H1 (cell line): ENCODE measurements at regions not wholly inside any gene's neighbourhood (a gene's known extent, or its start where the extent isn't known, plus 50 kb on each side); places are given as distances from the start of the nearest gene placed in this dataset.

ENCODE experiments used
- CTCF ChIA-PET: fragments of 300-600 bp; sonication (Branson Sonifier 250); formaldehyde crosslinking; loops from one replicate; lab custom pipeline; 2021; ENCODE audit not compliant: partially characterized antibody; lab: Charles Lee
- POLR2A ChIA-PET: fragments of 300-600 bp; sonication (Branson Sonifier 250); formaldehyde crosslinking; loops from one replicate; lab custom pipeline; 2021; ENCODE audit warnings: inconsistent platforms; ENCODE audit not compliant: partially characterized antibody; lab: Charles Lee
- DNase-seq, 2 experiments: peaks; one replicate each; pipeline versions ENCODE4 v3.0.0 to v3.0.0-alpha.2; 2010 to 2022; ENCODE audit warnings: low spot score in 2 of 2, low read depth in 1 of 2, mixed read lengths in 1 of 2
- FAIRE-seq: peaks from 2 replicates; lab custom pipeline; 2011; peaks lifted over from hg19 to GRCh38; lab: Jason Lieb, UNC
- H2AFZ ChIP-seq: 2 replicates; pipeline ENCODE4 v1.8.1; 2012; ENCODE audit warnings: low read length, inconsistent platforms
- H2AK5ac ChIP-seq: 2 replicates; pipeline ENCODE4 v1.6.1; 2013; ENCODE audit warnings: low read depth, low read length
- H2BK120ac ChIP-seq: replicated peaks from 2 replicates; pipeline ENCODE3; 2013; ENCODE audit warnings: low read depth, low read length, inconsistent platforms
- H2BK12ac ChIP-seq: 2 replicates; pipeline ENCODE4 v1.6.1; 2013; ENCODE audit warnings: low read depth, low read length
- H2BK15ac ChIP-seq: 2 replicates; pipeline ENCODE4 v1.6.1; 2013; ENCODE audit warnings: low read length
- H2BK20ac ChIP-seq: 2 replicates; pipeline ENCODE4 v1.6.1; 2013; ENCODE audit warnings: low read length
- H2BK5ac ChIP-seq: 2 replicates; pipeline ENCODE4 v1.6.1; 2013; ENCODE audit warnings: low read depth, low read length
- H3K14ac ChIP-seq: 2 replicates; pipeline ENCODE4 v1.6.1; 2013; ENCODE audit warnings: inconsistent platforms; ENCODE audit not compliant: insufficient read length
- H3K18ac ChIP-seq: 2 replicates; pipeline ENCODE4 v1.6.1; 2013; ENCODE audit warnings: low read length; ENCODE audit errors: extremely low read depth
- H3K23ac ChIP-seq: 2 replicates; pipeline ENCODE4 v1.6.1; 2013; ENCODE audit warnings: inconsistent platforms; ENCODE audit not compliant: insufficient read length
- H3K23me2 ChIP-seq: 2 replicates; pipeline ENCODE4 v1.6.1; 2013; ENCODE audit warnings: low read depth, low read length
- H3K27ac ChIP-seq: 2 replicates; pipeline ENCODE4 v1.6.1; 2011; ENCODE audit warnings: low read depth, low read length, inconsistent platforms
- H3K27me3 ChIP-seq, 4 experiments: replicated peaks in 1 of 4; 1 replicate in 1 of 4; 2 replicates in 3 of 4; pipeline versions ENCODE4 v1.6.1 to v1.8.1; 2011 to 2013; ENCODE audit warnings: low read length in 3 of 4, mild to moderate bottlenecking in 3 of 4, inconsistent platforms in 2 of 4, mixed read lengths in 2 of 4, moderate library complexity in 1 of 4; ENCODE audit not compliant: control insufficient read depth in 3 of 4, insufficient read depth in 3 of 4; ENCODE audit errors: extremely low read depth in 1 of 4
- H3K36me3 ChIP-seq, 4 experiments: 2 replicates each; pipeline versions ENCODE4 v1.6.1 to v1.8.1; 2011 to 2013; ENCODE audit warnings: mild to moderate bottlenecking in 4 of 4, low read length in 3 of 4, moderate library complexity in 2 of 4, control low read depth in 1 of 4, inconsistent platforms in 1 of 4; ENCODE audit not compliant: insufficient read depth in 4 of 4, control insufficient read depth in 2 of 4
- H3K4ac ChIP-seq: replicated peaks from 2 replicates; pipeline ENCODE3; 2013; ENCODE audit warnings: low read length, low read depth, mixed read lengths, inconsistent platforms; ENCODE audit not compliant: insufficient read length
- H3K4me1 ChIP-seq, 4 experiments: replicated peaks in 1 of 4; 1 replicate in 1 of 4; 2 replicates in 3 of 4; pipeline versions ENCODE4 v1.6.1 to v1.8.1; 2011 to 2013; ENCODE audit warnings: low read length in 3 of 4, inconsistent platforms in 2 of 4, mixed read lengths in 1 of 4; ENCODE audit not compliant: insufficient read depth in 4 of 4, control insufficient read depth in 3 of 4
- H3K4me2 ChIP-seq, 2 experiments: 2 replicates each; pipeline versions ENCODE4 v1.6.1 to v1.8.1; 2011 to 2013; ENCODE audit warnings: low read depth in 2 of 2, low read length in 2 of 2, control low read depth in 1 of 2, inconsistent platforms in 1 of 2, mild to moderate bottlenecking in 1 of 2; ENCODE audit not compliant: insufficient read depth in 1 of 2
- H3K4me3 ChIP-seq, 4 experiments: fragments of 200-600, 300-600 bp in 1 of 4; sonication (generic), shearing (Covaris generic), sonication (Bioruptor Twin) in 1 of 4; 2 replicates each; pipeline versions ENCODE4 v1.5.1 to v1.8.1; 2011 to 2016; ENCODE audit warnings: low read length in 4 of 4, low read depth in 3 of 4, control low read depth in 2 of 4, inconsistent platforms in 2 of 4, mild to moderate bottlenecking in 2 of 4, mixed read lengths in 1 of 4, moderate library complexity in 1 of 4; ENCODE audit not compliant: insufficient read depth in 2 of 4; ENCODE audit errors: extremely low read depth in 1 of 4
- H3K56ac ChIP-seq: replicated peaks from 2 replicates; pipeline ENCODE3; 2013; ENCODE audit warnings: low read depth, mild to moderate bottlenecking, mixed read lengths, low read length, inconsistent platforms; ENCODE audit not compliant: insufficient read length
- H3K79me1 ChIP-seq: 2 replicates; pipeline ENCODE4 v1.6.1; 2013; ENCODE audit warnings: low read depth, low read length, control low read depth
- H3K79me2 ChIP-seq, 2 experiments: 2 replicates each; pipeline versions ENCODE4 v1.6.1 to v1.8.1; 2012 to 2013; ENCODE audit warnings: low read length in 2 of 2, mild to moderate bottlenecking in 2 of 2, inconsistent platforms in 1 of 2; ENCODE audit not compliant: insufficient read depth in 2 of 2, control insufficient read depth in 1 of 2
- H3K9ac ChIP-seq, 4 experiments: replicated peaks in 1 of 4; 1 replicate in 1 of 4; 2 replicates in 3 of 4; pipeline versions ENCODE4 v1.6.1 to v1.8.1; 2011 to 2013; ENCODE audit warnings: low read depth in 3 of 4, low read length in 3 of 4, control low read depth in 2 of 4, mild to moderate bottlenecking in 2 of 4, moderate library complexity in 2 of 4, inconsistent platforms in 1 of 4; ENCODE audit errors: extremely low read depth in 1 of 4
- H3K9me3 ChIP-seq, 2 experiments: 2 replicates each; pipeline versions ENCODE4 v1.6.1 to v1.8.1; 2012 to 2013; ENCODE audit warnings: mild to moderate bottlenecking in 2 of 2, moderate library complexity in 2 of 2, control low read depth in 1 of 2, inconsistent platforms in 1 of 2, low read depth in 1 of 2, low read length in 1 of 2, mixed read lengths in 1 of 2; ENCODE audit not compliant: insufficient read depth in 2 of 2
- H4K20me1 ChIP-seq, 2 experiments: replicated peaks in 1 of 2; 2 replicates each; pipeline versions ENCODE3 to v1.8.1; 2011 to 2013; ENCODE audit warnings: inconsistent platforms in 2 of 2, low read length in 2 of 2, mild to moderate bottlenecking in 1 of 2; ENCODE audit not compliant: insufficient read depth in 2 of 2, control insufficient read depth in 1 of 2
- H4K5ac ChIP-seq: 2 replicates; pipeline ENCODE4 v1.6.1; 2013; ENCODE audit warnings: low read length, low read depth, mixed read lengths, inconsistent platforms; ENCODE audit not compliant: insufficient read length
- H4K8ac ChIP-seq: 2 replicates; pipeline ENCODE4 v1.8.0; 2013; ENCODE audit warnings: mild to moderate bottlenecking, moderate library complexity, low read length, inconsistent platforms; ENCODE audit not compliant: insufficient read depth; ENCODE audit errors: extremely low read depth
- H4K91ac ChIP-seq: replicated peaks from 2 replicates; pipeline ENCODE3; 2013; ENCODE audit warnings: low read length, mixed read lengths, inconsistent platforms; ENCODE audit not compliant: insufficient read length
- GABPA ChIP-seq: IDR thresholded peaks from 2 replicates; pipeline ENCODE4 v1.6.1; 2011; ENCODE audit warnings: mild to moderate bottlenecking, low read length, moderate library complexity, borderline replicate concordance; ENCODE audit not compliant: insufficient read depth
- HDAC2 ChIP-seq, 2 experiments: fragments of 300-600 bp in 1 of 2; sonication (generic) in 1 of 2; IDR thresholded peaks; 2 replicates each; pipeline ENCODE4 v1.6.1; 2011 to 2012; ENCODE audit warnings: low read depth in 2 of 2, low read length in 2 of 2, mild to moderate bottlenecking in 2 of 2, moderate library complexity in 2 of 2, borderline replicate concordance in 1 of 2, inconsistent platforms in 1 of 2
- RAD21 ChIP-seq, 2 experiments: IDR thresholded peaks in 1 of 2; conservative IDR thresholded peaks in 1 of 2; 2 replicates each; pipeline ENCODE4 v1.6.1; 2011; ENCODE audit warnings: low read depth in 2 of 2, low read length in 2 of 2, improper control_type of control experiment in 1 of 2, inconsistent platforms in 1 of 2, mild to moderate bottlenecking in 1 of 2, moderate library complexity in 1 of 2
- TAF1 ChIP-seq: IDR thresholded peaks from 2 replicates; pipeline ENCODE4 v1.6.1; 2011; ENCODE audit warnings: mild to moderate bottlenecking, low read depth, low read length
- TBP ChIP-seq: IDR thresholded peaks from 2 replicates; pipeline ENCODE4 v1.6.1; 2011; ENCODE audit warnings: low read depth, low read length, improper control_type of control experiment
- TF ChIP-seq, protein P1 (sequence below): IDR thresholded peaks from 2 replicates; pipeline ENCODE4 v1.6.1; 2012; ENCODE audit warnings: inconsistent platforms
- TF ChIP-seq, protein P2 (sequence below): IDR thresholded peaks from 2 replicates; pipeline ENCODE4 v1.6.1; 2012; ENCODE audit warnings: inconsistent platforms

DNA sequence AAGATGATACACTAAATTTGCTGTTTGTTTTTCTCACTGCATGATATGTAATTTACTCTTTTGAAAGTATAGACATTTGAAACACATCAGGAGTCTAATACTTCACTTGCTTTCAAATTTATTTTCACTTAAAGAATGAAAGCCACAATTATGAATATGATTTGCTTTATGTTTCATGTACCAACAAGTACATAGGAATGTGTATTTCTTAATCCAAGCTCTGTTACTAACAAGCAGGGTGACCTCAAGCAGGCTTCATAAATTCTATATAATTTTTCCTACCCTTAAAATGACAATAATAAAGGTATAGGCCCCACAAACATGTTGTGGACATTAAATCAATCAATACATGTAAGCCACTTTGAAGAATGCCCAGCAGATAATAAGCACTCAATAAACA, 170.2 kb upstream of the P2RY1 start:
- FAIRE-seq (no peak), DNase-seq (no peak)
- H4K8ac ChIP-seq, result no peak overlapping the region
- no peak overlapping the region for H2BK120ac ChIP-seq
- no peak overlapping the region for H3K4me2 ChIP-seq
- no peak overlapping the region for H3K56ac ChIP-seq
- no peaks in the 10 kb centered on the region for H3K23me2 ChIP-seq
- H3K18ac ChIP-seq, result no peak overlapping the region
- H3K23ac ChIP-seq, result no peak overlapping the region
- ChIA-PET POLR2A (no interaction called here), CTCF (interaction anchor here (0.7 kb wide), 1 partner anchor 43 kb away, joined by 3 read pairs; no protein-coding TSS in a partner anchor)
- no peak overlapping the region for H2BK15ac ChIP-seq
- no peak overlapping the region for H3K14ac ChIP-seq
- no peak overlapping the region for H2AK5ac ChIP-seq
- H3K4me3 ChIP-seq, result no peak overlapping the region
- no peak overlapping the region for H3K4ac ChIP-seq
- H3K27me3 ChIP-seq, result no peaks in the 10 kb centered on the region
- H2AFZ ChIP-seq, result no peak overlapping the region
- peaks cover 0 to 4% of the 10 kb centered on the region in 2 experiments; a peak in 1 of 4 replicates for H3K9me3 ChIP-seq
- H4K5ac ChIP-seq, result no peak overlapping the region
- no peaks in the 10 kb centered on the region; a peak in 1 of 8 replicates for H3K36me3 ChIP-seq
- no peaks in the 10 kb centered on the region for H3K4me1 ChIP-seq
- H4K91ac ChIP-seq, result no peak overlapping the region
- no peaks in the 10 kb centered on the region for H3K79me2 ChIP-seq
- no peaks in the 10 kb centered on the region for H3K79me1 ChIP-seq
- no peak overlapping the region for H3K9ac ChIP-seq
- H2BK12ac ChIP-seq, result no peak overlapping the region
- no peak overlapping the region for H2BK20ac ChIP-seq
- H4K20me1 ChIP-seq, result no peaks in the 10 kb centered on the region
- H2BK5ac ChIP-seq, result no peak overlapping the region
- no peak overlapping the region for H3K27ac ChIP-seq
- TF ChIP-seq HDAC2 (IDR thresholded peaks at IDR 0.05; ENCODE audit: borderline replicate concordance in 1 of 2, low read depth in 2 of 2, low read length in 2 of 2) (no peak), TAF1 (no peak), RAD21 (IDR thresholded peaks at IDR 0.05 in 1 of 2, conservative IDR thresholded peaks at IDR 0.05 in 1 of 2; ENCODE audit: low read depth in 2 of 2, low read length in 2 of 2) (no peak), TBP (no peak), GABPA (no peak)
- TF ChIP-seq, protein P1, sequence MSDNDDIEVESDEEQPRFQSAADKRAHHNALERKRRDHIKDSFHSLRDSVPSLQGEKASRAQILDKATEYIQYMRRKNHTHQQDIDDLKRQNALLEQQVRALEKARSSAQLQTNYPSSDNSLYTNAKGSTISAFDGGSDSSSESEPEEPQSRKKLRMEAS, result no peak
- TF ChIP-seq, protein P2, sequence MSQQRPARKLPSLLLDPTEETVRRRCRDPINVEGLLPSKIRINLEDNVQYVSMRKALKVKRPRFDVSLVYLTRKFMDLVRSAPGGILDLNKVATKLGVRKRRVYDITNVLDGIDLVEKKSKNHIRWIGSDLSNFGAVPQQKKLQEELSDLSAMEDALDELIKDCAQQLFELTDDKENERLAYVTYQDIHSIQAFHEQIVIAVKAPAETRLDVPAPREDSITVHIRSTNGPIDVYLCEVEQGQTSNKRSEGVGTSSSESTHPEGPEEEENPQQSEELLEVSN, result no peak
